CD4-positive, alpha-beta T cell (primary cell): ENCODE measurements at regions not wholly inside any gene's neighbourhood (a gene's known extent, or its start where the extent isn't known, plus 50 kb on each side); places are given as distances from the start of the nearest gene placed in this dataset.

Source experiments
- ATAC-seq: fragments of 200-7000 bp; cut with Tn5 transposase; one replicate; pipeline ENCODE4 v1.10.0; 2022; ENCODE audit warnings: mild to moderate bottlenecking; ENCODE audit not compliant: poor library complexity
- CTCF ChIA-PET: fragments of 350-600 bp; sonication (Branson Sonifier 250); formaldehyde crosslinking; loops from one replicate; lab custom pipeline; 2021; ENCODE audit warnings: antibody characterized with exemption, inconsistent platforms; lab: Charles Lee
- POLR2A ChIA-PET: fragments of 350-600 bp; sonication (Branson Sonifier 250); formaldehyde crosslinking; loops from one replicate; lab custom pipeline; 2021; ENCODE audit warnings: antibody characterized with exemption, inconsistent platforms; lab: Charles Lee
- DNase-seq, 14 experiments: peaks; one replicate each; pipeline ENCODE4 v3.0.0-alpha.2; 2013 to 2020; ENCODE audit warnings: mixed read lengths in 2 of 14
- H3K27ac ChIP-seq, 2 donors: one replicate each; pipeline versions ENCODE4 v1.5.1 to v1.7.0; 2013; ENCODE audit warnings: low read length in 2 of 2, low read depth in 1 of 2, mild to moderate bottlenecking in 1 of 2
- H3K27me3 ChIP-seq, 2 experiments: 1 replicate in 1 of 2; 2 replicates in 1 of 2; pipeline versions ENCODE4 v1.6.1 to v1.7.0; 2013; ENCODE audit warnings: low read length in 2 of 2, control low read depth in 1 of 2, mild to moderate bottlenecking in 1 of 2, moderate library complexity in 1 of 2; ENCODE audit not compliant: insufficient read depth in 2 of 2, control insufficient read depth in 1 of 2
- H3K36me3 ChIP-seq: one replicate; pipeline ENCODE4 v1.6.1; 2013; ENCODE audit warnings: low read length, control low read depth; ENCODE audit not compliant: insufficient read depth
- H3K4me1 ChIP-seq: one replicate; pipeline ENCODE4 v1.6.1; 2013; ENCODE audit warnings: low read length, control low read depth; ENCODE audit not compliant: insufficient read depth
- H3K4me3 ChIP-seq: one replicate; pipeline ENCODE4 v1.5.1; 2013; ENCODE audit warnings: mild to moderate bottlenecking, low read length, moderate library complexity
- H3K9me3 ChIP-seq, 2 experiments: 1 replicate in 1 of 2; 2 replicates in 1 of 2; pipeline versions ENCODE4 v1.6.1 to v1.7.0; 2013; ENCODE audit warnings: low read length in 2 of 2, mild to moderate bottlenecking in 2 of 2, control low read depth in 1 of 2, moderate library complexity in 1 of 2; ENCODE audit not compliant: control insufficient read depth in 1 of 2, insufficient read depth in 1 of 2
- H3K27ac Mint-ChIP-seq: one replicate; pipeline ENCODE4 v1.8.0; 2020; ENCODE audit warnings: mixed read lengths
- H3K27me3 Mint-ChIP-seq: one replicate; pipeline ENCODE4 v1.8.0; 2021; ENCODE audit warnings: mixed read lengths
- H3K36me3 Mint-ChIP-seq: one replicate; pipeline ENCODE4 v1.8.0; 2021; ENCODE audit warnings: low read depth, mixed read lengths
- H3K4me1 Mint-ChIP-seq: one replicate; pipeline ENCODE4 v1.8.0; 2021; ENCODE audit warnings: low read depth, mixed read lengths
- H3K4me3 Mint-ChIP-seq: one replicate; pipeline ENCODE4 v1.8.0; 2020; ENCODE audit warnings: mild to moderate bottlenecking, mixed read lengths
- H3K9me3 Mint-ChIP-seq: one replicate; pipeline ENCODE4 v1.8.0; 2020; ENCODE audit warnings: mixed read lengths
- intact Hi-C, 2 experiments: fragments of 100-400 bp; cut with DNase I in 1 of 2; cut with micrococcal nuclease in 1 of 2; formaldehyde crosslinking; loops; one replicate each; pipeline versions ENCODE4 v1.15.1 to v1.9.0; 2023 to 2025; cut with DNase I, micrococcal nuclease
- TF ChIP-seq, protein P1 (sequence below): fragments of 200-600 bp; IDR thresholded peaks from one replicate; pipeline ENCODE4 v1.8.0; 2022; ENCODE audit warnings: antibody characterized with exemption, mild to moderate bottlenecking

- Mint-ChIP-seq H3K36me3 (no peaks in the 10 kb centered on the region), H3K27ac (no peak overlapping the region), H3K27me3 (no peaks in the 10 kb centered on the region), H3K4me1 (no peaks in the 10 kb centered on the region), H3K9me3 (peaks cover 11% of the 10 kb centered on the region), H3K4me3 (no peak overlapping the region)
- H3K9me3 ChIP-seq: peaks cover 0 to 1% of the 10 kb centered on the region in 2 experiments
- no peaks in the 10 kb centered on the region for H3K36me3 ChIP-seq
- H3K27ac ChIP-seq: no peak overlapping the region
- ChIA-PET CTCF (no interaction called here), POLR2A (no interaction called here)
- no peak for ATAC-seq
- TF ChIP-seq, protein P1, sequence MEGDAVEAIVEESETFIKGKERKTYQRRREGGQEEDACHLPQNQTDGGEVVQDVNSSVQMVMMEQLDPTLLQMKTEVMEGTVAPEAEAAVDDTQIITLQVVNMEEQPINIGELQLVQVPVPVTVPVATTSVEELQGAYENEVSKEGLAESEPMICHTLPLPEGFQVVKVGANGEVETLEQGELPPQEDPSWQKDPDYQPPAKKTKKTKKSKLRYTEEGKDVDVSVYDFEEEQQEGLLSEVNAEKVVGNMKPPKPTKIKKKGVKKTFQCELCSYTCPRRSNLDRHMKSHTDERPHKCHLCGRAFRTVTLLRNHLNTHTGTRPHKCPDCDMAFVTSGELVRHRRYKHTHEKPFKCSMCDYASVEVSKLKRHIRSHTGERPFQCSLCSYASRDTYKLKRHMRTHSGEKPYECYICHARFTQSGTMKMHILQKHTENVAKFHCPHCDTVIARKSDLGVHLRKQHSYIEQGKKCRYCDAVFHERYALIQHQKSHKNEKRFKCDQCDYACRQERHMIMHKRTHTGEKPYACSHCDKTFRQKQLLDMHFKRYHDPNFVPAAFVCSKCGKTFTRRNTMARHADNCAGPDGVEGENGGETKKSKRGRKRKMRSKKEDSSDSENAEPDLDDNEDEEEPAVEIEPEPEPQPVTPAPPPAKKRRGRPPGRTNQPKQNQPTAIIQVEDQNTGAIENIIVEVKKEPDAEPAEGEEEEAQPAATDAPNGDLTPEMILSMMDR: no peak
- no peaks in the 10 kb centered on the region for H3K27me3 ChIP-seq
- H3K4me1 ChIP-seq: no peaks in the 10 kb centered on the region
- DNase-seq: no peak
- intact Hi-C loops: no loop called here
- H3K4me3 ChIP-seq: no peak overlapping the region
Measured at GRCh38 chr18:64872710-64873458, 724.0 kb upstream of the LINC00305 start.

GRCh38 chr18:64854112-64854511 is 705.2 kb upstream of the LINC00305 start:
- H3K4me3 ChIP-seq: no peak overlapping the region
- Mint-ChIP-seq H3K36me3 (no peaks in the 10 kb centered on the region), H3K4me1 (no peaks in the 10 kb centered on the region), H3K9me3 (peaks cover 8% of the 10 kb centered on the region), H3K27ac (no peak overlapping the region), H3K27me3 (no peaks in the 10 kb centered on the region), H3K4me3 (no peak overlapping the region)
- POLR2A ChIA-PET: no interaction called here
- H3K36me3 ChIP-seq: no peaks in the 10 kb centered on the region
- no peak overlapping the region for H3K27ac ChIP-seq
- intact Hi-C loops: no loop called here
- no peaks in the 10 kb centered on the region for H3K4me1 ChIP-seq
- peaks cover 2 to 3% of the 10 kb centered on the region in 2 experiments for H3K9me3 ChIP-seq
- TF ChIP-seq, protein P1: no peak
- DNase-seq (no peak), ATAC-seq (no peak)
- no peaks in the 10 kb centered on the region for H3K27me3 ChIP-seq
- CTCF ChIA-PET: no interaction called here

DNA sequence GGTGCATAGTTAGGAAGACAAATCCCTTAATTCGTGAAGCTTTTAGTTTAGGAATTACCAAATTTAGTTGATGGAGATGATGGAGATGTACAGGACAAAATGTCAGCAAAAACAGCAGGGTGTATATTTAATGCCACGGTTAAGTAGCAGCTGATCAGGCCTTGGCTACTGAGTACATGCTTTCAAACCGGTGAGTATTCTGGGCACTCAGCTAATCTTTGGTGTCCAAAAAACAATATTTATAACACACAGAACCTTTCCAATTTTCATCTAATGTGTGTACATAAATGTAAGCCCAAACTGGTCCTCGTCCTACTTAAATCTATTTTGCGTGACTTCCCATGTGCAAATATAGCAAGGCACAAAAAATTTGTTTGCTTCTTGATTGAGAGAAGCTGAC is 703.4 kb upstream of the LINC00305 start:
- POLR2A ChIA-PET: no interaction called here

More for the DNA sequence above, 703.4 kb upstream of the LINC00305 start:
- no peak for DNase-seq
- Mint-ChIP-seq H3K27ac (no peak overlapping the region), H3K4me1 (no peaks in the 10 kb centered on the region), H3K27me3 (no peaks in the 10 kb centered on the region), H3K36me3 (no peaks in the 10 kb centered on the region), H3K4me3 (no peak overlapping the region), H3K9me3 (peaks cover 8% of the 10 kb centered on the region)
- CTCF ChIA-PET: no interaction called here
- Histone ChIP-seq H3K9me3 (peaks cover 0 to 3% of the 10 kb centered on the region in 2 experiments), H3K27me3 (no peaks in the 10 kb centered on the region), H3K36me3 (no peaks in the 10 kb centered on the region), H3K27ac (no peak overlapping the region), H3K4me3 (no peak overlapping the region), H3K4me1 (no peaks in the 10 kb centered on the region)
- intact Hi-C loops: no loop called here
- no peak for ATAC-seq
- TF ChIP-seq, protein P1: no peak
